LHCN-M2 (cell line): ENCODE measurements at regions not wholly inside any gene's neighbourhood (a gene's known extent, or its start where the extent isn't known, plus 50 kb on each side); places are given as distances from the start of the nearest gene placed in this dataset.

Experiments used
- DNase-seq: peaks from one replicate; pipeline ENCODE4 v3.0.0-alpha.2; 2012; ENCODE audit warnings: low read depth

DNA sequence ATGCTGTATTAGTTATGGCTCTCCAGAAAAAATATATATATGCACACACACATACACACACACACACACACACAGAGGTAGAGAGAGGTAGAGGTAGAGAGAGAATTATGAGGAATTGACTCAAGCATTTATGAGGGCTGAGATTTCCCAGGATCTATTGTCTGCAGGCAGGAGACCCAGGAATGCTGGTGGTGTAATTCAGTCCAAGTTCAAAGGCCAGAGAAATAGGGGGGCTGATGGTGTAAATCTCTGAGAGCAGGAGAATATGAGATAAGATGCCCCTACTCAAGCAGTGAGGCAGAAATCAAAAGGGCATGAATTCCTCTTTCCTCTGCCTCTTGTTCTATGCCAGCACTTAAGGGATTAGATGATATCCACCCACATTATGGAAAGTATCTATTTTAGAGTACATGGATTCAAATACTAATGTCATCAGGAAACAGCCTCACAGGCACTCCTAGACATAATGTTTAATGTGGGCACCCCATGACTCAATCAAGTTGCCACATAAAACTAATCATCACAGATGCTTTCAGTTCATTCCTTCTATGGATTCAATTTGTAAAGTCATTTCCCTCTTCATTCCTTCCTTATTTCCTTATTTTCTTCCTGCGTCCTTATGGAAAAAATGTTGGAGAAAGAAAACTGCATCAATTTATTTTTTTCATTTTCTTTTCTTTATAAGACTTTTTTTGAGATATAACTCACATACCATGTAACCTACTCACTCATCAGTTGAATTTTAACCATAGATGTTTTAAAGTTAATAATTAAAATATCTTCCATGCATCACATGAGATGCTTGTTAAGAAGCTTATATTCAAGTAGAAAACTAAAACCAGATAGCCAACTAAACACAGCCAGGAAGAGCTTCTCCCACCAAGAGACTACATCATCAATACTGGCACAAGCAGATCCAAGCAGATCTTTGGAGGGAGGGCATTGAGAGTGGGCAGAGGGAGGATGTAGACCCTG, 406.2 kb downstream of the MBD2 start:
- no peak for DNase-seq

DNA sequence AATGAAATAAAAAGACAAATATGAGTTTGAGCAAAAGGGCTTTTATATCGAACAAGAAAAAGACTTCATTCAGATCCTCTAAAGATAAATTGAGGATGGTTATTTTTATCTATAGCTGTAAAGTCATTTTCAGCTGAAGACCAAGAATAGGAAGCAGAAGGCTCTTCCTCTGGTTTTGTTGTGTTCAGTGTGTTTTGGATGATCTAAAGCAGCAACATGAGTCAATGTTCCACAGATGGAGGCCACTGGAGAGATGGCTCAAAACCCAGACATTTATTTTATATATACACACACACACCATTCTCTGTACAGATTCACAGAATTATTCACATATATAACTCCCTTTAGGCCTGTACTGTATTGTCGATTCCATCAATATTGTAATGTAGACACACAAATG, 424.3 kb downstream of the MBD2 start:
- DNase-seq = no peak

DNA sequence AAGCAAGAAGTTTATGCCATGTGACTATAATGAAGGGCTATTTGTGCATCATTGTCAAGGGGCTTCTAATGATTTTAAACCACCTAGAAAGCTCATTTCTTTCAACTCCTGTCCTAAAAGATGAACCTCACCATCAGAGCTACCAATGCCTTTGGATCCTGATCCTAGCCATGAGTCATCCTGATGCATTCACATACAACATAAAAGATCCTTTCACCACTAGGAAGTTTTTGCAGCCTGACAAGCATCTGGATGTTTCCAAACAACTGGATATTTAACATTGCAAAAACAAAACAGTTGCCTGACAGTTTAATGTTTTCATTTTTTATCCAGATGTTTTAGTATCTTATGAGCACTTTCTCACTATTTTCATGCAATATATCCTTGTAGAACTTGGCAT, 425.3 kb downstream of the MBD2 start:
- DNase-seq = no peak

DNA sequence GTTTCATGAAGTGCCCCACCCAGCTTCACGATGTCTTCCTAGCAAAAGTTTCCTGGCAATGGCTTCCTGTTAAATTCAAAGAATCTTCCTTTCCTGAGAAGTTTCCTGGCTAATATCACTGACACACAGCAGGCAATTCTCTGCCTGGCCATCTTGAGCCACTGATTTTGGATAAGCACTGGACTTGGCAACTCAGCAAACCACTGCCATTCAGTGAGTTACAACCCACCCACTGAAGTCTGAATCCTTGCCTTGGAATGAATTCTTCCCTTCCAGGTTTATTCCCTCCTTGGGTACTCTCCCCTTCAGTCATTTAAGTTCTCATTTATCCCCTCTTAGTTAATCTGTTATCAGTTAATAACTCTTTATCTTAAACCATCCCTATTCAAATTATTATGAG, 426.0 kb downstream of the MBD2 start:
- no peak for DNase-seq

DNA sequence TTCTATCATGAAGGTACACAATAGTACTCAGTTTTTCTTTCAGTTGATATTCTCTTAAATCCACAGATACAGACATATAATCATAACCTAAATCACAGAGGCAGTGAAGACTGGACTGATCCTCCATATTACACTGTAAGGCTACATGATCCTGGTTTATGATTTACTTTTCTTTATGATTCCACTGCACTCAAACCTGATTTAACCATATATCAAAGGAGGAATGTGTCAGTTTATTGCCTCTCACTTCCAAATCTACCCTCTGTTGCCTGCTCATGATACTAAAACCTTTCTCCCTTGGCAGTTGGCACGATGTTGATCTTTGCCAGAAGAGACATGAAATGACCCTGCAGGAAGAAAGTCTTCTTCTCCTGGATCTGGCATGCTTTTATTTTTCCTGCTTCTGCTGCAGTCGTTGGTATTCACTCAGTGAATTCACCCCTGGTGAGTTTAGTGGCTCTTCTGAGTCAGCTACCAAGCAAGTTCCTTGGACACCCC, 426.4 kb downstream of the MBD2 start:
- DNase-seq = no peak

DNA sequence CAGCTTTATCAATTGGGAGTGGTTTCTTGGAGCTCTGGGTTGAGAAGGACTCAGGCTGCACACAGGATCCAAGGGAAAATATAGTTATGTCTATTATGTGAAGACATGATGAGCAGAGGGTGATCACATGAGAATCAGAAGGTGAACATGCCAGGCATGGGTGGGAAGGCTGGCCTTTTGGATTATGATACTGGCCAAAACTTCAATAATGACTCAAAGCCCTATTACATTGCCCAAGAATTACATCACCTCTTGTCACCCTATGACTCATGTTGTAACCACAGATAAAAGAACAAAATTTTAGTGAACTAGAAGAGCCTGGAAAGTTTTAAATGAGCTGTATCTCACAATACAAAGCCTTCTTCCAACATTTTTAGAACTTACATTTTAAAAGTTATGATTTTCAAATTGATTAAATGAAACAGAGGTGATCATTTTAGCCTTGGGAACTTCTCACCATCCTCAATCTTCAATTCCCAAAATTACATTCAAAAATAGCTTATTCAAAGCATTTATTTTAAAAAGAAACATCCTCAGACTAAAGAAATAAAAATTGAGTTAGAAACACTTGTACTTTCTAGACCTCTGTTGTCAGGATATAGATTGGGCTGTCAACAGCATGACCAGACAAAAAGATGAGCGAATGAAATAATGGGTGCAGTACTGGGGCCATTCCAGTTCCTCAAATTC, 428.3 kb downstream of the MBD2 start:
- DNase-seq = peak; percentile 35

DNA sequence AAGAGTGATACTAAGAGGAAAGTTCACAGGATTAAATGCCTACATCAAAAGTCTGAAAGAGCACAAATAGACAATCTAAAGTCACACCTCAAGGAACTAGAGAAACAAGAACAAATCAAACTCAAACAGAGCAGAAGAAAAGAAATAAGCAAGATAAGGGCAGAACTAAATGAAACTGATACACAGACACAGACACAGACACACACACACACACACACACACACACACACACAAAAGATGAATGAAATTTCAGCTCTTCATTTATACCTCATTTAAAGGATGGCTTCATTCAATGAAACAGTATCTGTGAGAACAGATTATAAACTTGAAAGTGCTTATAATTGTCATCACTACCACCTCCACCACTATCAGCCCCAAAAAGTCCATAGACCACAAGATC, 428.9 kb downstream of the MBD2 start:
- no peak for DNase-seq

DNA sequence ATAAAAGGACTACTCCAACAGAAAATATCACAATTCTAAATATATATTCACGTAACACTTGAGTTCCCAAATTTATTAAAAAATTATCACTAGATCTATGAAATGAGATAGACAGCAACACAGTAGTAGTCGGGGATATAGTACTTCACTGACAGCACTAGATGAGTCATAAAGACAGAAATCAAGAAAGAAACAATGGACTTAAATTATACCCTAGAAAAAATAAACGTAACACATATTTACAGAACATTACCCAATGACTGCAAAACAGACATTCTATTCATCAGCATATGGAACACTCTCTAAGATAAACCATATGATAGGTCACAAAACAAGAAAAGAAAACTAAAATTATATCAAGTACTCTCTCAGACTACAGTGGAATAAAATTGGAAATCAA, 429.4 kb downstream of the MBD2 start:
- no peak for DNase-seq

DNA sequence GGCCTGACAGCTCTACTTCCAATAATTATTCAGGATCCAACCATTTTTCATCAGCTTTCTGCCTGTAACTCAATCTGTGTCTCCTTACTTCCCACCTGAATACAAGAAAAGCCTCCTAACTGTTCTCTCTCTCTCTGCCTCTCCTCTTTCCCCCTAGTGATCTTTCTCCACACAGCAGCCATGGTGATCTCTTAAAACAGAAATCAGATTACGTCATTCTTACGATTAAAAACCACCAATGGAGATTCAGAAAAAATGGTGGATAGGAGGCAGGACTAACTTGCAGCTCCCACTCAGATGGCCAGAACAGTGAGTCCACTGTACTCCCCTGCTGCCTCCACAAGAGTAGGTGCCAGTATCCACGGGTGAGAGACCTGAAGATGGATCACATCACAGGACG, 431.7 kb downstream of the MBD2 start:
- no peak for DNase-seq

DNA sequence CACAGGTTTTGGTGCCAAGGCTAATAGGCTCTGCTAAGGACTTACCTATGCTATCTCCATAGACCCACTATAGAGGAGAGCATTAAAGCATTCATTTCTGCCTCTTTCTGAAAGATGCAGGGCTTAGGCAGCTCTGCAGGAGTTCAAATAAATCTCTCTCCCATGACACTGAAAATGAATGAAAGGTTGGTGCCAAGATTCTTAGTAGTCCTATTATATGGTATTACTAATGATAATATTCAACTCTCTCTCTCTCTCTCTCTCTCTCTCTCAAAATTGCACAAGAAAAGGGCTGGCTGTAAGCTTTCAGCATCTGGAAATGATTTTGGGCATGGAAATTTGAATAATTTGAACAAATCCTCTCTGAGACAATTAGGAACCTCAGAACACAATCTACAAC, 433.7 kb downstream of the MBD2 start:
- no peak for DNase-seq

DNA sequence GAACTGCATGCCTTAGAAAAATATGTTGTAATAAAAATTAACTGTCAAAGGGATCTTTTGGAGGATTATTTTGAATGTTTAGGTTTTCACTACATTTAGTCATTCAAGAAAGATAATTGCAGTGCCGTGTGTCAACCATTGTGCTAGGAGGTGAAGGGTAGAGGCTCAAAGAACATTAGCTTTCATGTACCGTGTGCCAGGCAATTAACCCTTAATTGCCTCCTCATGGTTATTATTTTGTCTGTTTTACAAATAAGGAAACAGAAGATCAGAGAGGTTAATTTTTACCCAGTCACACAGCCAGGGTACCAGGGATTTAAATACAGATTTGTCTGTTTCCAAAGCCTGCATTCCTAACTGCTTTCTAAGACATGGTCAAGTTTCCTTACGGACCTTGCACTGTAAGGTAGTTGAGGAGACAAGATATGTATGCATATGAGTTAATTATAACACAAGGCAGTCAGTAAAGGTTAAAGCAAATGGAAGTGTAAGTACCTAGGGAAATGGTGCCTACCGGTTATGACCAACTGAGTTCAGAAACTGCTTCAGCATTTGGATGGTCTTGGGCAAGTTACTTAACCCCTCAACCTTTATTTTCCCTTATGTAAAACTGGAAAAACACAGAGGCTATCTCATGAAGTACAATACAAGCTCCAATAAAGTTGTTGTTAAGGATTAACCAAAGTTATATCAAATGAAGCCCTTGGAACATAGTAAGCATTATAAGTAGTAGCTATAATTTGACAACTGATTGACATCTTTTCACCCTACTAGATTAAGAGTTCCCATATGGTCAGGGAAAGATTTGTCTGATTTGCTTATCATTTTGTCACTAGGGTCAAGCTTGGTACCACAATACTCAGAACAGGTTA, 434.9 kb downstream of the MBD2 start:
- DNase-seq = no peak

DNA sequence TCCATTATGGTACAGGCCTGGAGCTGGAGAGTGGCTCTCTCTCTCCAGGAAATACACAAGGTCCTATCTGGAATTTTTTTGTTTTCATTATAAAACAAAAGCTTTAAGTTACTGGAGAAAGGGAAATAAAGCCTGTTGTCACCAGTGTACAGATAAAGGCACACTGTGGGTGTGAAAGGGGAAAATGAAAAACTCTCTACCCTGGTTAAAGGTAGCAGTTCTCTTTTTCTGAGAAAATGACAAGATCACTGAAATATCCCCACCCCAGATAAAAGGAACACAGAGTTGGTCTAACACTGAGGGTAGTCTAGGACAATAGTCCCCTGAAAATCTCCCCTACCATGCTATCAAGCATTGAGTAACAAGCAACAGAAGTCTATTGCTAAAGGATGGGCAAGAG, 438.7 kb downstream of the MBD2 start:
- DNase-seq = no peak

DNA sequence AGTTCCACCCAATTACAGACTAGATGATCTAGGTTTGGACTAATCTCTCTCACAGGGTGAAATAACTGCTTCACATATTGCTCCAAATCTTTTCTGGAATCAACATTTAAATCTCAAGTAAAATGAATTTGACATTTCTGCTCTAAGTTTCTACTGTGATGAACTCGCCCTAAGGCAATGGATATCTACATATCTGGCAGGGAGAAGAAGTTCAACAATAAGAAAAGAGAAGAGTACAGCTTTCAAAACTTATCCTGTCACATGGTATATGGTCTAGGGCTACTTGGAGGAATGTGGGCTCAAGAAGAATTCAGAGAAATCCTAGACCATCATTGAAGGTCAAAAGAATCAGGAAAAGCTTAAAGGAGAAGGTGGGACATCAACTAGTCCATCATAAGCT, 440.2 kb downstream of the MBD2 start:
- DNase-seq = no peak

DNA sequence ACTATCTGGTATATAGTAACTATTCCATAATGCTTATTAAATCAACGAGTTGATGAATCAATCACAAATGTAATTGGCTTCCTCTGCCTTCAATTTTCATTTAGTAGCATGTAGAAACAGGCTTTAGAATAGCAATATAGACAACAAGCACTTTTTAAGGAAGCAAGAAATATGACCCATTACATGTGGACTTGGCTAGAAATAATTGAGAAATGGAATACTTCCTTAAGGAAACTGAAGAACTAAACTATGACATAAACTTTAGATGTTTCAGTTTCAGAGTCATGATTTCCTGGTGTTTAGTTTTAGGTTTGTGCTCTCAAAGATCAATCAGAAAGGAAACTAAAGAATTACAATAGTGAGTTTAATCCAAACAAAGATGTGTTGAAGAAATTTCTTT, 443.8 kb downstream of the MBD2 start:
- DNase-seq = no peak

DNA sequence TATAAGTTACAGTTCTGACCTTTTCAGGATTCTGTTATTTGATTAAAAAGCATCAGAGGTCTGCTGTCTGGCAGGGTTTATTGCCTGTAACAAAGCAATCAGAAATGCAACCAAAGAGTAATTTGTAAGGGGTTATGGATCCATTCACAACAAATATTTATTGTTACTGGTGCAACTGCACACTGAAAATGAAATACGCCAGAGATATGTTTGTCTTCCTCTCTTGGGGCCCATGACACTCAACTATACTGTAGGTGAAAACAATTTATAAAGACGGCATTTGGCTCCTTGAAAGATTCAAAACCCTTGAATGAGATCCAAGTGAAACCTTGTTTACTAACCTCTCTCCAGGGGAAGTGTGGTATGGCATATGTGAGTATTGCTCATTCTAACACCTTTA, 452.2 kb downstream of the MBD2 start:
- no peak for DNase-seq

DNA sequence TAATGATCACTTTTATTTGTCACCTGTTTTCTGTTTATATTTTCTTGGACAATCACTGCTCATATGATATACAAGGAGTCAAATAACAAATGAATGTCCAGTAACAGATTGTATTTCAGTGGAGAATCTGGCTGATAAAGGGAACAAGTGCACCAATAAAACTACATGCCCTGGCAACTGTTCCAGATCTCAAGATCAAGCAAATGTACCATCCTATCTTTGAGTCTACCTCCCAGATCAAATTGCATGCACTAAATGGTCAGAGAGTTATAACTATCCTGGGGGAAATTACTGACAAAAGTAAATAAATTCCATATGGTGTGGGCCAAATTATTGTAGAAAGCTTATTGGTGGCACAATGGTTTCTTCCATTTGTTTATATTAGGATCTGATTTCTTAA, 452.8 kb downstream of the MBD2 start:
- DNase-seq = no peak

DNA sequence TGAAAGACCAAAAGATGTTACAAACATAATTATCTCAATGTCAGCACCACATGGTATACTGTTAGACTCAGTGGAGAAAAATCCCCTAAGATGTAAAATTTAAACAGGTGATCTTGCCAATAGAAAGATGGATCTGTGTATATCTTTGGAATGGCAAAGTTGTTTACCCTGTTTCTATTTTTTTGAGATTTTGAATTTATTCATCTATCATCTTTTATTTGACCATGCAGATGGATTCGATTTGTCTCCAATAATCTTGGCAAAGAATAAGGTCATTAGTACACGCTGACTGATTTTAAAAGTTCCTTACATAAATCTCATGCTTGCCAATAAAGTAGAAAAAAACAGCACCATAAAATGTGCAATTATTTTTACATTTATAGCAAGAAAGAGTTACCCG, 459.3 kb downstream of the MBD2 start:
- no peak for DNase-seq

DNA sequence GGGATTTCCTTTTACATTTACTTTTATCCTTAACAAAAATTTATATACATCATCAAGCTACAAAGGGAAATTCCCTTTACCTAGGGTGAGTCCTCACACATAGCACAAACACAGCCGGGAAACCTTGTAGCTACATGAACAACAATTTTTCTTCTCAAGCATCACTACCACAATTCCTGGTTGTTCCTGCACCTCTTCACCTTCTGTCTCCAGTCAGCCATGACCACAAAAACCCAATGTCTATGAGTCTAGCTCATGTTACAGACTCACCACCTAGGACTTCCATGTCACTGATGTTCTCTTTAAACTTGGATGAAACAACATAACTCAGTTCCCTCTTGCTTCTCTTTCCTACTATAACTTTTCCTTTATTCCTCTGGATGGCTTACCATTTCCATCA, 460.4 kb downstream of the MBD2 start:
- DNase-seq = no peak

DNA sequence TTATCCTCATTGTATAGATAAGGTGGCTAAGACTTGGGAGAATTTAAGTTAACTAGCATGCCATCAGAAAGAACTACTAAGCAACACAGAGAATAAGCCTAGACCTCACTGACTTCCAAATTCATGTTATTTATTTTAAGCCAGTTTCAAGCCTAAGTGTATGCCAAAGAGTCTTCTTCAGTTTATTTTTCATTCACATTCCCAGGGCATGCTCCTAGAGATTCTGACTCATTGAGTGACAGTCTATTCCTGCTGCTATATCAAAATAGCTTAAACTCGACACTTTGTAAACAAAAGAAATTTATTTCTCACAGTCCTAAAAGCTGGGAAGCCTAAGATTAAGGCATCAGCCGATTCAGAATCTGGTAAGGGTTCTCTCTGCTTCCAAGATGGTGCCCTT, 467.1 kb downstream of the MBD2 start:
- no peak for DNase-seq

DNA sequence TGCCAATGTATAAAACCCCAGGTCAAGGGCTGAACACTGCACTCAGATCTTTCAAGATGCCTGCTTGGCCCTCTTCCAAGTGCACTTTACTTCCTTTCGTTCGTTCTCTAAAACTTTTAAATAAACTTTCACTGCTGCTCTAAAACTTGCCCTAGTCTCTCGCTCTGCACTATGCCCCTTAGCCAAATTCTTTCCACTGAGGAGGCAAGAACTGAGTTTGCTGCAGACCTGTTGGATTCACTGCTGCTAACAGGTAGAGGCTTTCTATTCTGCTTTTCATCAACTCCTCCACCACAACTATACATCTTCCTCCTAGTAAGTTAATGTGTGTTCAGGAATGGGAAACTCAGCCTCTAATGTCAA, 467.9 kb downstream of the MBD2 start:
- no peak for DNase-seq

DNA sequence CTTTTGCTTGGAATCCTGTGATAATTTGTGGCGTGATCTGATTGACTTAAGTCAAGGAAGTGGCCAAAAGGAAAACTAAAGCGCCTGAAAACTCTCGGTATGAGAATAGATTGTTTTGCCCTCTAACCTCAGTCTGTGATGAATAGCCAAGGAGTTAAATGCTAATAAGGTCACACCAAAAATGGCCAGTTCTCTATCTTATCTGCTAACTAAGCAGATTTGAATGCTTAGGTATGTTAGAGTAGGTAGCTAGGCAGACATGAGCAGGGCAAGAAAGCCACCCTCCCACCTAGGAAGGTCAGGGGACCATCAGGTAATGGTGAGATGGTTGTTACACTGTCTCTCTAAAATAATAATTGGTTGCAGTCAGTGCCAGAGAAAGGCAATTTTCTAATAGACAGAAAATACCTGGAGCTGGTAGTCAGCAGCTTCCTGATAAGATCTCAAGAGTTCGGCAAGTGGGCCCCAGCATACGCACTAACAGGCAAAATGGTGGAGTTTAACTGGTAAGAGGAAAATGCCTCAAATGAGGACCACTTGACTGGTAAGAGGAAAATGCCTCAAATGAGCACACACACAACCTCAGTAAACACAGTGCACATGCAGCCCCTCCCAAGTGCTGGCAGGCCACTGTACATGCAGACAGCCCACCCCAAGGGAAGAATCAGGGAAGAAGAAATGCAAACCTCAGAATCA, 468.4 kb downstream of the MBD2 start:
- no peak for DNase-seq
